ENCODE measurements at regions not wholly inside any gene's neighbourhood (a gene's known extent, or its start where the extent isn't known, plus 50 kb on each side); places are given as distances from the start of the nearest gene placed in this dataset.

DNA sequence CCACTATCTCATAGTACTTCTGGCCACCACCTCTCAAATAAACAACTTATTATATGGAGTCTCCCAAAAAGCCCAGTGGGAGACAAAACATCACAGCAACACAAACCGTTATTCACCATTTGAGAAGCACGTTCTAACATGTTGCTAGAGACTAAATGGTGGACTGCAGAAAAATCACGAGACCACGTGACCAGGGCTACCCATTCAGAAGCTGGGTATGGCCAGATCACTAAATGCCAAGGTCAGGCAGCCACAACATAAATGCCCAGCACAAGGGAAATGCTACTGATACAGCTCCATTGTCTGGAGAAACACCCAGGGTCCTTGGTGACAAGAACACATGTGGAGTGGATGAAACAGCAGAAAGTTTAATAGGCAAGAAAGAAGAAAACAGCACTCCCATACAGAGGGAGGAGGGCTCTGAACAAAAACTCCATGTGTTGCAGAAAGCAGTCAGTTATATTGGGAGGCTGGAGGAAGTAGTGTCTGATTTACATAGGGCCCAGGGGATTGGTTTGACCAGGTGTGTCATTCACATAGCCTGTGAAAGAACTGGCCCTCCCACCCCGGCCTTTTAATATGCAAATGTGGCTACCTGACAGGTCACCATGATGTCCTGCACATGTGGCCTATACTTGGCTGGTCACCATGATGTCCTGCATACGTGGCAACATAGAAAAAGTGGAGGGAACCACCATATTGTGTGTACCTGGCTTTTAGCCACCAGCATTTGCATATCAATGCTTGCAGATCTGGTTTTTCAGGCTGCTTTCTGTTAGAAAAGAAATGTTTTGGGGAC, 97.2 kb downstream of the TRIM36 start:
- Mint-ChIP-seq H3K9me3 (peaks cover 13% of the 10 kb centered on the region), H3K27ac (no peak overlapping the region; the same call in 1 of the 2 replicates), H3K27me3 (ENCODE audit: low read depth) (no peaks in the 10 kb centered on the region), H3K36me3 (no peaks in the 10 kb centered on the region; the same call in none of the 2 replicates), H3K4me1 (peaks cover 53% of the 10 kb centered on the region), H3K4me3 (no peak overlapping the region)
- ChIA-PET CTCF (interaction anchor here (0.8 kb wide), 1 partner anchor 502 kb away, joined by 4 read pairs; no protein-coding TSS in a partner anchor), POLR2A (no interaction called here)
- peak; percentile 36 for DNase-seq (ENCODE audit: low spot score)
- TF ChIP-seq SMAD3 (CRISPR knock-in tag; IDR thresholded peaks at IDR 0.05; ENCODE audit: borderline replicate concordance) (no peak), AFF4 (CRISPR knock-in tag; IDR thresholded peaks at IDR 0.05; ENCODE audit: borderline replicate concordance) (no peak)
- TF ChIP-seq, protein P1, sequence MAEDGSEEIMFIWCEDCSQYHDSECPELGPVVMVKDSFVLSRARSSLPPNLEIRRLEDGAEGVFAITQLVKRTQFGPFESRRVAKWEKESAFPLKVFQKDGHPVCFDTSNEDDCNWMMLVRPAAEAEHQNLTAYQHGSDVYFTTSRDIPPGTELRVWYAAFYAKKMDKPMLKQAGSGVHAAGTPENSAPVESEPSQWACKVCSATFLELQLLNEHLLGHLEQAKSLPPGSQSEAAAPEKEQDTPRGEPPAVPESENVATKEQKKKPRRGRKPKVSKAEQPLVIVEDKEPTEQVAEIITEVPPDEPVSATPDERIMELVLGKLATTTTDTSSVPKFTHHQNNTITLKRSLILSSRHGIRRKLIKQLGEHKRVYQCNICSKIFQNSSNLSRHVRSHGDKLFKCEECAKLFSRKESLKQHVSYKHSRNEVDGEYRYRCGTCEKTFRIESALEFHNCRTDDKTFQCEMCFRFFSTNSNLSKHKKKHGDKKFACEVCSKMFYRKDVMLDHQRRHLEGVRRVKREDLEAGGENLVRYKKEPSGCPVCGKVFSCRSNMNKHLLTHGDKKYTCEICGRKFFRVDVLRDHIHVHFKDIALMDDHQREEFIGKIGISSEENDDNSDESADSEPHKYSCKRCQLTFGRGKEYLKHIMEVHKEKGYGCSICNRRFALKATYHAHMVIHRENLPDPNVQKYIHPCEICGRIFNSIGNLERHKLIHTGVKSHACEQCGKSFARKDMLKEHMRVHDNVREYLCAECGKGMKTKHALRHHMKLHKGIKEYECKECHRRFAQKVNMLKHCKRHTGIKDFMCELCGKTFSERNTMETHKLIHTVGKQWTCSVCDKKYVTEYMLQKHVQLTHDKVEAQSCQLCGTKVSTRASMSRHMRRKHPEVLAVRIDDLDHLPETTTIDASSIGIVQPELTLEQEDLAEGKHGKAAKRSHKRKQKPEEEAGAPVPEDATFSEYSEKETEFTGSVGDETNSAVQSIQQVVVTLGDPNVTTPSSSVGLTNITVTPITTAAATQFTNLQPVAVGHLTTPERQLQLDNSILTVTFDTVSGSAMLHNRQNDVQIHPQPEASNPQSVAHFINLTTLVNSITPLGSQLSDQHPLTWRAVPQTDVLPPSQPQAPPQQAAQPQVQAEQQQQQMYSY (CRISPR knock-in tag; IDR thresholded peaks at IDR 0.05), result peak; percentile 57
- peak; percentile 76 for ATAC-seq

- no peak overlapping the region for H3K27ac Mint-ChIP-seq
- ChIA-PET POLR2A (interaction anchor here (0.6 kb wide), 1 partner anchor 188 kb away, joined by 6 read pairs; no protein-coding TSS in a partner anchor), CTCF (interaction anchor here (1.6 kb wide), 1 partner anchor 288 kb away, joined by 5 read pairs; no protein-coding TSS in a partner anchor)
- TF ChIP-seq HMGA2 (CRISPR knock-in tag; IDR thresholded peaks at IDR 0.05) (no peak), FOXK1 (CRISPR knock-in tag; IDR thresholded peaks at IDR 0.05) (no peak), CBFB (CRISPR knock-in tag; IDR thresholded peaks at IDR 0.05; ENCODE audit: low read depth) (no peak), E2F1 (CRISPR knock-in tag; IDR thresholded peaks at IDR 0.05) (no peak), TEAD4 (CRISPR knock-in tag; IDR thresholded peaks at IDR 0.05) (no peak), OVOL2 (CRISPR knock-in tag; IDR thresholded peaks at IDR 0.05; ENCODE audit: borderline replicate concordance) (no peak), JUN (CRISPR knock-in tag; IDR thresholded peaks at IDR 0.05) (no peak), ZSCAN18 (CRISPR knock-in tag; IDR thresholded peaks at IDR 0.05) (no peak), ZNF138 (CRISPR knock-in tag; conservative IDR thresholded peaks at IDR 0.05) (no peak), GRHL2 (CRISPR knock-in tag; IDR thresholded peaks at IDR 0.05; ENCODE audit: insufficient replicate concordance, severe bottlenecking) (no peak), ATF3 (CRISPR knock-in tag; conservative IDR thresholded peaks at IDR 0.05) (no peak)
- no peaks in the 10 kb centered on the region; the same call in 1 of the 2 replicates for H3K36me3 Mint-ChIP-seq
- no peak overlapping the region for H3K4me3 Mint-ChIP-seq
- no peaks in the 10 kb centered on the region for H3K27me3 Mint-ChIP-seq (ENCODE audit: low read depth)
- peaks cover 53% of the 10 kb centered on the region for H3K4me1 Mint-ChIP-seq
- ATAC-seq (no peak), DNase-seq (ENCODE audit: low spot score) (no peak)
- H3K9me3 Mint-ChIP-seq, result peaks cover 5% of the 10 kb centered on the region
These were observed 99.0 kb downstream of the TRIM36 start for GRCh38 chr5:115070737-115071136.
